Ovary (tissue), 7 donors: ENCODE measurements at regions not wholly inside any gene's neighbourhood (a gene's known extent, or its start where the extent isn't known, plus 50 kb on each side); places are given as distances from the start of the nearest gene placed in this dataset.

Experiments used
- DNase-seq, 5 donors: peaks; one replicate each; pipeline ENCODE4 v3.0.0-alpha.2; 2019 to 2020
- H3K27ac ChIP-seq, 2 donors: fragments of 200-600 bp; one replicate each; pipeline versions ENCODE4 v1.5.1 to v1.8.0; 2019 to 2022
- H3K27me3 ChIP-seq: fragments of 200-600 bp; one replicate; pipeline ENCODE4 v1.8.0; 2022
- H3K36me3 ChIP-seq: fragments of 200-600 bp; sonication (generic); one replicate; pipeline ENCODE4 v1.5.1; 2019
- H3K4me1 ChIP-seq: one replicate; pipeline ENCODE4 v1.8.1; 2013; ENCODE audit warnings: mild to moderate bottlenecking, moderate library complexity; ENCODE audit not compliant: insufficient read depth
- H3K4me3 ChIP-seq: fragments of 200-600 bp; sonication (generic); one replicate; pipeline ENCODE4 v1.5.1; 2017
- H3K9me3 ChIP-seq, 2 donors: fragments of 200-600 bp in 1 of 2; sonication (generic) in 1 of 2; one replicate each; pipeline versions ENCODE4 v1.5.1 to v1.8.1; 2013 to 2019; ENCODE audit warnings: mild to moderate bottlenecking in 1 of 2, moderate library complexity in 1 of 2
- CTCF ChIP-seq, 3 donors: fragments of 450-650 bp in 2 of 3; fragments of 200-600 bp in 1 of 3; IDR thresholded peaks; one replicate each; pipeline versions ENCODE4 v1.5.1 to v1.8.0; 2016 to 2022; ENCODE audit warnings: antibody characterized with exemption in 3 of 3, mild to moderate bottlenecking in 1 of 3
- EP300 ChIP-seq: sonication (generic); formaldehyde crosslinking; IDR thresholded peaks from one replicate; pipeline ENCODE4 v1.6.1; 2017; ENCODE audit warnings: antibody characterized with exemption
- POLR2A ChIP-seq: fragments of 450-650 bp; IDR thresholded peaks from one replicate; pipeline ENCODE4 v1.6.1; 2017; ENCODE audit warnings: antibody characterized with exemption, mild to moderate bottlenecking, moderate library complexity
- WGBS, 3 donors: extraction: QIAGEN DNeasy Blood & Tissue Kit in 1 of 3; methylation state at CpG; one replicate each; pipeline versions ENCODE4 v1.1.5 to v1.1.7; 2013 to 2017; 5-methylcytosine and 5-hydroxymethylcytosine counted together
- intact Hi-C, 4 donors: fragments of 100-400 bp; cut with DNase I; formaldehyde crosslinking; loops; one replicate each; pipeline versions ENCODE4 v1.11.0 to v1.15.1; 2022 to 2023
- donor health status: DM: no; HTN: no; CAD: no; lungs with moderate emphysema.
- donor health status: DM: no; HTN: no; CAD: no.
- donor health status: Bipolar disorder and iron deficiency.
- donor health status: DM: no; HTN: no; CAD: no.
- donor health status: DM: yes; HTN: yes; CAD: no.

GRCh38 chr12:127579446-127579845 is 687.5 kb upstream of the TMEM132C start:
- no peaks in the 10 kb centered on the region for H3K4me1 ChIP-seq
- H3K4me3 ChIP-seq = no peak overlapping the region
- no peaks in the 10 kb centered on the region for H3K36me3 ChIP-seq
- no peaks in the 10 kb centered on the region for H3K9me3 ChIP-seq
- no peak for DNase-seq
- no peak for TF ChIP-seq CTCF (IDR thresholded peaks at IDR 0.05)
- no peak for TF ChIP-seq EP300
- no peak for TF ChIP-seq POLR2A
- H3K27ac ChIP-seq = no peak overlapping the region
- 82 to 91% (median 88%) methylated on average over 1 of the region's 1 CpG for WGBS, 3 donors
- intact Hi-C loops = no loop called here
- no peaks in the 10 kb centered on the region for H3K27me3 ChIP-seq

- DNase-seq = no peak
- Histone ChIP-seq H3K4me1 (no peaks in the 10 kb centered on the region), H3K9me3 (no peaks in the 10 kb centered on the region), H3K27ac (no peak overlapping the region), H3K27me3 (no peaks in the 10 kb centered on the region), H3K4me3 (no peak overlapping the region), H3K36me3 (no peaks in the 10 kb centered on the region)
- TF ChIP-seq POLR2A = no peak
- TF ChIP-seq EP300 = no peak
- no peak for TF ChIP-seq CTCF (IDR thresholded peaks at IDR 0.05)
- intact Hi-C loops = no loop called here
- WGBS, 3 donors = 49 to 71% (median 70%) methylated on average over 6 of the region's 6 CpGs
These were observed 684.9 kb upstream of the TMEM132C start for GRCh38 chr12:127582074-127582473.

GRCh38 chr12:127583041-127583440 is 683.9 kb upstream of the TMEM132C start:
- no peaks in the 10 kb centered on the region for H3K36me3 ChIP-seq
- H3K27me3 ChIP-seq = no peaks in the 10 kb centered on the region
- intact Hi-C loops = no loop called here
- H3K4me3 ChIP-seq = no peak overlapping the region
- no peak overlapping the region for H3K27ac ChIP-seq
- no peaks in the 10 kb centered on the region for H3K4me1 ChIP-seq
- WGBS, 3 donors = 81 to 87% (median 86%) methylated on average over 4 of the region's 4 CpGs
- no peak for DNase-seq
- TF ChIP-seq CTCF (IDR thresholded peaks at IDR 0.05) (no peak), EP300 (no peak), POLR2A (no peak)
- no peaks in the 10 kb centered on the region for H3K9me3 ChIP-seq

GRCh38 chr12:127588249-127588648 is 678.7 kb upstream of the TMEM132C start:
- H3K9me3 ChIP-seq = no peaks in the 10 kb centered on the region
- H3K4me3 ChIP-seq = no peak overlapping the region
- H3K27ac ChIP-seq = no peak overlapping the region
- H3K4me1 ChIP-seq = no peaks in the 10 kb centered on the region
- no peak for DNase-seq
- TF ChIP-seq POLR2A (no peak), CTCF (IDR thresholded peaks at IDR 0.05) (no peak), EP300 (no peak)
- no peaks in the 10 kb centered on the region for H3K27me3 ChIP-seq
- no peaks in the 10 kb centered on the region for H3K36me3 ChIP-seq
- whole genome bisulfite sequencing, 3 donors = 69 to 80% (median 76%) methylated on average over 7 of the region's 7 CpGs
- intact Hi-C loops = no loop called here

GRCh38 chr12:127589541-127589940 is 677.4 kb upstream of the TMEM132C start:
- Histone ChIP-seq H3K4me1 (no peaks in the 10 kb centered on the region), H3K9me3 (no peaks in the 10 kb centered on the region), H3K27ac (no peak overlapping the region), H3K27me3 (no peaks in the 10 kb centered on the region), H3K36me3 (no peaks in the 10 kb centered on the region), H3K4me3 (no peak overlapping the region)
- no peak for DNase-seq
- intact Hi-C loops = no loop called here
- WGBS, 3 donors = 74 to 83% (median 78%) methylated on average over 1 of the region's 1 CpG
- TF ChIP-seq POLR2A = no peak
- no peak for TF ChIP-seq CTCF (IDR thresholded peaks at IDR 0.05)
- TF ChIP-seq EP300 = no peak
